GM19239 (cell line): ENCODE measurements at regions not wholly inside any gene's neighbourhood (a gene's known extent, or its start where the extent isn't known, plus 50 kb on each side); places are given as distances from the start of the nearest gene placed in this dataset.
"Not testable (repeated sequence)": the region's sequence is repeated elsewhere in the genome, so short reads cannot be mapped to it uniquely, and the experiment has no call there.

Experiments used
- DNase-seq: peaks from one replicate; pipeline ENCODE4 v3.0.0; 2011; ENCODE audit warnings: low spot score; ENCODE audit not compliant: insufficient read length
- FAIRE-seq: peaks from 2 replicates; lab custom pipeline; 2011; peaks lifted over from hg19 to GRCh38; lab: Jason Lieb, UNC

DNA sequence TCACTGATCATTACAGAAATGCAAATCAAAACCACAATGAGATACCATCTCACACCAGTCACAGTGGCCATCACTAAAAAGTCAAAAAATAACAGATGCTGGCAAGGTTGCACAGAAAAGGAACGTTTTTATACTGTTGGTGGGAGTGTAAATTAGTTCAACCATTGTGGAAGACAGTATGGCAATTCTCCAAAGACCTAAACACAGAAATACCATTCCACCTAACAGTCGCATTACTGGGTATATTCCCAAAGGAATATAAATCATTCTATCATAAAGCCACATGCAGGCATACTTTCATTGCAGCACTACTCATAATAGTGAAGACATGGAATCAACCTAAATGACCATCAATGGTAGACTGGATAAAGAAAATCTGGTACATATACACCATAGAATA, 83.2 kb upstream of the ARID5B start:
- not testable (repeated sequence) for DNase-seq, FAIRE-seq

DNA sequence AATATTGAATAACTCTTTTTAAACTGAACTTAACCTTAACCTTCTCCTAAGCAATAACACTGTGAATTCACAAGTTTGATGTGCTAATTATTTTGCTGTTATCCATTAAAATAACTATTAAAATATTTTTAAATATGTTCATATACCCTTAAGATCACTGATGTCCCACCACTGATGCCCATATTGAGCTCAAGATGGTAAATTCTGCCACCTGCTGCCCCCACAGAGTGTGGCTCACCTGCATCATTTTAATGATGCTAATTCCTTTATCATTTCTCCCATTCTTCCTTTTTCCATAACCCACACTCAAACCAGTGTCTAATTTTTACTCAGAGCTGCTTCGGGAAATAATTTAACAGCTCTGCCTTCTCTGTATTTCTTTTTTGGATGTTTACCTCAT, 82.3 kb upstream of the ARID5B start:
- DNase-seq (no peak), FAIRE-seq (no peak)

DNA sequence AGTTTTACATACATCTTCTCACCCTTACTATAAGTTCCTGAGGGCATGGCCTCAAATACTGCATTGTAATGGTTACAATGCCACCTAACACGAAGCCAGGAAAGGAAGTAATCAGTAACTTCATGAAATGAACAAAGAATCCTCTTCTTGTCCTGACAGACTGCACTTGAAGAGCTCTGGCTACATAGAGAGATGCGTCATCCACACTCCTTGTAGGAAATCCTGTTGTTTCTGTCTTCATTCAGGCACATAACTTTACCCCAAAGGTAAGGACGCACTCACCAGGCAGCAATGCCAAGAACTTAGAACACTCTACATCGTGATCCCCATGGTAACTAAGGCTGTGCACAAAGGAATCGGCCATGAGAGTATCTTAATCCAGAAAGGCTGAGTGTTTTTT, 80.3 kb upstream of the ARID5B start:
- DNase-seq, result no peak

DNA sequence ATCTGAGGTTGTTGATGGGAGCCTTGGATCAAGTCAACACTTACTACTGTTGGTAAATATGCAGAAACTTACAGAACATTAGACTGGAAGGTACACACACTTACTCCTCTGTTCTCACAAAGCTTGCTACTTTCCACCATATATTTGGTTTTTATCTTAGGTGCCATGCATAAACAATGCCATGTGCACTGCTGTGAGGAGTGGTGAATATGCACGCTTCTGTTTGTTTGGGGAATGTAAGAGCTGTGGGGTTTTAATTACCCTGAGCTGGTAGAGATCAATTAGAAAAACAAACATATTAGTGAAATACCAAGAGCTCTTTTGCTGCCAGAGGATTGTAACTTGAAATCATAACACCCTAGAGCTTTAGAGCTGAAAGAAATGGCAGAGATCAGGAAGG, 79.8 kb upstream of the ARID5B start:
- no peak for FAIRE-seq
- DNase-seq, result no peak

More for the DNA sequence above, 80.3 kb upstream of the ARID5B start:
- no peak for FAIRE-seq

DNA sequence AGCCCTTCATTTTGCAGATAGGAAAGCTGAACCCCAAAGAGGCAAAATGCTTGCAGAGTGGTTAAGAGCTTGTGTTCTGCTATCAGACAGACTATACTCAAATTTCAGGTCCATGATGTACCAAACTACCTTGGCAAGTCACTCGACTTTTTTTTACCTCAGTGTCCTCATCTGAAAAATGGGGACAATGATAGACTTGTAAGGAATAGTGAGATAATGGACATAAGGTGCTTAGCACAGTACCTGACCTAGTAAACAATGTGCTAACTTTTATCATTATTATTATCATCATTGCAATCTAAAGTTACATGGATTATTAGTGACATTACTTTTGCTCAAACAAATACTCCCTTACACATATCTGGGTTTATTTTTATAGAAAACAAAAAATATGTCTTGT, 79.4 kb upstream of the ARID5B start:
- FAIRE-seq (no peak), DNase-seq (no peak)

DNA sequence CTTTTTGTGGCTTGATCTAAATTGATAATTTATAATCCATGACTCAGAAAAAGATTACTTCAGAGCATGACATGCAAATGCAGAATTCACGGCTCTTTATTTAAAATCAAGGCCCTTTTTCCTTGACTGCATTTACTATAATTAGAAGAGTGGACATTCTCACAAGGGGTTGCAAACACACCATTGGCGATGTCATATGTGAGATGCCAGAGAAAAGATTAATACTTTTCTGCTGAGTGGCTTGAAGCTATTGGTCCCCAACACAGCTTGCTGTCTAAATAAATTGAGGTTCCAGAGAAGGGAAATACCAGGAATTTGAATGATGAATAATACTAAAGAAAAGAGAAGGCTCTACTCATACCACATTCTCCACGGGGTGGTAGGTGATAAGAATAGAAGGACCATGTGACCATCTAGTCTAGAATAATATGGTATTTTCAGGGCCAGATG, 78.7 kb upstream of the ARID5B start:
- DNase-seq (no peak), FAIRE-seq (no peak)

DNA sequence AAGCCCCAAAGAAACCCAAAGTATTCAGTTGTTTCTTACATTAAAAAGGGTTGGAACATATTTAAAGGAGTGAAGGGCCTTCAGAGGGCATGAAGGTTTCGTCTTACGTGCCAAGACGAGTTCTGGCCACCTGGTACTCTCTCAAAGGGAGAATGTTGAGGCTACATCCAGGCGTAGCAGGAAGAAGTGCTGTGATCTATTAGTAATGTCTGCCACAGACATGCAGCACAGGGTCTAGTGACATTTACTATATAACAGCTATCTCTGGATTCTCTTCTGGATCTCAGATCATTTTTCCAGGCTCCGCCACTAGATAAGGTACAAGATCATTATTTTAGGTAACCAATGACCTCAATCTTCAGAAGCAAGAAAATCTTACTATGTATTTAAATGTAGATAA, 76.5 kb upstream of the ARID5B start:
- DNase-seq, result no peak
- no peak for FAIRE-seq

DNA sequence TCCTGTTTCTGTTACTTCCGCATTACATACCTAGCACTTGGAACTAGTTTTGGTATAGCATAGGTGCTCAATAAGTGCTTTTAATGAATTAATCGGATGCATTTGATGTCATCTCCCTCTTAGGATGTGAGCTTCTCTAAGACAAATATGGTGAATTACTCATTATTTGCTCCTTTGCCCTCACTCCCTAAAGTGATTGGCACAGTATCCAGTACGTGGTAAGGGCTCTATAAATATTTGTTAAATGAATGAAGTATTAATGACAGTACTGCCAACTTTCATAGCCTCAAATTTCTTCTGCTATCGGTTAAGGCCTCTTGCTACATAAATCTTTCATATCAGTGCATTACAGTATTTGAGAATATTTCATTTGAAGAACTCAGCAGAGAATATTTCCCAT, 75.9 kb upstream of the ARID5B start:
- no peak for FAIRE-seq
- no peak for DNase-seq

DNA sequence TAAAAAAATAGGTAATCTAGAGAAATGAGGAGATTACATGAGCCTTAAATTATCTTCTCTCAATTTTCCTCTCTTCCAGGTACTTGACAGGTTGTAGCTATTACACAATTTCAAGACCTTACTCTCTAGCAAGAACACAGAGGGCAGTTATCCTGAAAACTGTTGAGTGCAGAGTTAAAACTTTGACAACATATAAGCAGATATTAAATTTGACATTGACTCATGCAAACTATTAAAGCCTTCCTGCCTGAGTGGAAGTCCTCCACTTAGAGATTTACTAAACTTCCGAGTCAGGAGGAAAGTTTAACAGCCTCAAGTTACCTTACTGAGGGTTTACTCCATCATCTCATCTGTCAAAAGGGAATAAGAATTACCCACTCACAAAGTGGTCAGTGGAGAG, 73.5 kb upstream of the ARID5B start:
- FAIRE-seq (no peak), DNase-seq (no peak)

DNA sequence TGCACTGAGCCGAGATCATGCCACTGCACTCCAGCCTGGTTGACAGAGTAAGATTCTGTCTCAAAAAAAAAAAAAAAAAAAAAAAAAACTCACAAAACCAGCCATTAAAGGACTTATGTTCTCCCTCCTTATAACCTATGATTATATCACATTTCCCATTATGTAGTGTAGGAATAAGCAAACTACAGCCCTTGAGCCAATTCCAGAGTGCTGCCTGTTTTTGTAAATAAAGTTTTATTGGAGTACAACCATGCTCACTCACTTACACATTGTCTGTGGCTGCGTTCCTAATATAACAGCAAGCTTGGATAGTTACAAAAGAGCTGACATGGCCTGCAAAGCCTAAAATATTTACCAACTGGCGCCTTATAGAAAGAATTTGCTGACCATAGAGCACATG, 72.7 kb upstream of the ARID5B start:
- FAIRE-seq (no peak), DNase-seq (no peak)

DNA sequence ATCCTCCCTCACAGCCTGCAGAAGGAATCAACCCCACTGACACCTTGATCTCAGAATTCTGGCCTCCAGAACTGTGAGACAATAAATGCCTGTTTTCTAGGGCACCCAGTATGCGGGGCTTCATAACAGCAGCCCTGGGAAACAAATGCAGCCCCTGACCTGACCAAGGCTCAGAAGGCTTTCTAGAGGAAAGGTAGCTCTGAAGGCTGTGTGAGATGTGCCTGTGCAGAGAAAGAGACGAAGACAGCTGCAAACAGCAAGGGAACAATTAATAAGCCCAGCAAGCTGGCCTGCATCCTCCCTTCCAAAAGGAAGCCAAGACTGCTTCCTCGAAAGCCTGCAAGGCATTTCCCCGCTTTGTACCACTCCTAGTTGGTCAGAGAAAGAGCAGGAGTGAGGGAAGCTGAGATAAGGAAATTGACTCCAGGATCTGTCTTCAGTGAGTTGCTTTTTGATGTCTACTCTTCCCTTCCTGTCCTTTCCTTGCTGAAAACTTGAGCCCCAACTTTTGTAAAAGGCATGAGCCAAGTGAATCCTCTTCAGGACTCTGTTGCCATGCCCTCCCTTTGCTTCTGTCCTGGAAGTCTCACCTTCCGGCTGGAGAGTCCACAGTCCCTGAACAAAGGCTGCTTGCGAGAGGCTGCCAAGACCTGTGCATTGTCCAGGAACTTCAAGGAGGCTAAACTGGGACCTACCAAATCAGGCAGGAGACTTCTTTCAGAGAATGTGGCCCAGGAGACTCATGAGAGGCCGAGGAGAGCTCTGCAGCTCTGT, 71.2 kb upstream of the ARID5B start:
- DNase-seq (no peak), FAIRE-seq (no peak)

DNA sequence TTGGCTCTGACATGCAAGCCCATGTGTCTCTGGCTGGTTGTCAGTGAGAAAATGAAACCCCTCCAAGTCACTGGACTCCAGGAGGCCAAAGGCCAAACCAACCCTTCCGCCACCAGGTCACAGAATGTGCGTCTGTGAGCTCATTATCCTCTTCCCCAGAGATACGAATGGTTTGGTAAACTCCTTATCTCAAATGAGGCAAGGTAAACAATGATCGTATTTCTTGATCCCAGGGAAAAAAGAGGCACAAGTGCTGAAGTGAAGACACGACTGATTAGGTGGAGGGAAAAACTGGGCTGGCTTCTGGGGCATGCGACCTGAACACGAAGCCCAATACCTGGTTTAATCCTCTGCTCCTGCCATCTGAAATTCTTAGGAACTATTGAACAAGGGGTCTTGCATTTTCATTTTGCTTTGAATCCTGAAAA, 70.6 kb upstream of the ARID5B start:
- FAIRE-seq (peak; percentile 31), DNase-seq (no peak)

DNA sequence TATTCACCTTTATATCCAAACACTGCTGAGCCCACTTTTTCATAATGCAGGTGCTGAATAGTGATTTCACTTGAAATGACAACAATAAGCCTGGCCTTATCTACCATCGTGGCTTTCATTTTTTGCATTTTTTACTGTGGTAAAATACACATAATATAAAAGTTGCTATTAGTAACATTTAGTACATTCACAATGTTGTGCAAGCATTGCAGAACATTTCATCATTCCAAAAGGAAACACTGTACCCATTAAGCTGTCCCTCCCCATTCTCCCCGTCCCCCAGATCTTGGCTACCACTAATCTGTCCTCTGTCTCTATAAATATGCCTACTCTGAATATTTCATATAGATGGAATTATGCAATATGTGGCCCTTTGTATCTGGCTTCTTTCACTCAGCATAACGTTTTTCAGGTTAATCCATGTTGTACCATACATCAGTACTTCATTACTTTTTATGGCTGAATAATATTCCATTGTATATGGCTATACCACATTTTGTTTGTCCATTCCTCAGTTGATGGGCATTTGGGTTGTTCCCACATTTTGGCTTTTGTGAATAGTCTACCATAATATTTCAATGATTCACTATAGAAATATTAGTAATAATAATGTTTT, 68.5 kb upstream of the ARID5B start:
- no peak for FAIRE-seq
- DNase-seq, result no peak

DNA sequence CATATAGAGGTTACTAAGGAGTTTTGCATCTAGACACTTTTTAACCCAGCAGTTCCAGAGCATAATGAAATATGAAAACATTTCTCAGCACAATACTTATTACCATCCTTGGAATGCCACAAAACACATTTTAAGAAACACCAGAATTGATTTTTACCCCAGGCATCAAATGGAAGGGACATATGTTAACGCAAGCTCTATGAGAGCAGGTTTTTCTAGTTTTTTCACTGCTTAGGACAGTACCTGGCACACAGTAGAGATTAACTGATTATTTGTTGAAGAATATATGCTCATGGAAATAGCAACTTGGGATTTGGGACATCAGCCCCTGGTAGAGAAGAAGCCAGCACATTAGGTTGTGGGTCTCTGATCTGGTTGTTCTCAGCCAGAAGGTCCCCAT, 67.0 kb upstream of the ARID5B start:
- FAIRE-seq (no peak), DNase-seq (no peak)

DNA sequence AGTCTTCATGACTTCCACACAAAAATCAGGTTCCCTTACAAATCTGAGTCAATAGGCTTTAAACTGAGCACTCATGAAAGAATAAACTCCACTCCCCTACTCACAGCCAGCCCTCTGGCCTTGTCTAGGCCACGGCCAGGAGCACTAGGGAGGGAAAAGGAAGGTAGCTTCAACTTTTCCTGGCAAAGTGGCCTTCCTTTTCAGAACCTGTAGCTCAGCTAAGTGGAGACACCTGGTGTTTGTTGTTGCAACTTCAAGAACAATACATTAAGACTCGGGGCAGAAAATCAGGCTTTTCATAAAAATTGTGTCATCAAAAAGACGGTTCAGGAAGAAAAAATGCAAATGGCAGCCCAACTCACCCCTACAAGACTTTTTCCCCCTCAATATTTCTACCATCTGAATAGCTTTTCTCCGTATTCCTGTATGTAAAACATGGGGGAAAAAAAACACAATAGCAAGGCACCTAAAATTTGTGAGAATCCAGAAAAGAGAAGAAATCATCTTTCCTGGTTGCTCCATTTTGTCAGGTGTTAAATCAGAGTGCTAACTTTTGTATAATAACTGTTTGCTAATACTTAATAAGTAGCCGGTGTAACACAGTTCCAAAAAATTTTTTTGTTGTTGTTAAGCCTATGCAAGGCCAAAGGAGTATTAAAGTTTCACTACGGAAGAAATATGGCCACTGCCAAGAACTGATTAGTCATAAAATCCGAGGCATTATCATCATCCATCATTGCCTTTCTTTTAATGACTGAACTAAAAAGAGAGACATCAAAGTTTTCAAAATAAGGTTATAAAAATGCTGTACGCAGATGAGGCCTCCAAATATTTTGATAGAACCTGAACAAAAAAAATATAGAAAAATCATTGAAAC, 66.2 kb upstream of the ARID5B start:
- peak; percentile 7 for DNase-seq
- peak; percentile 93 for FAIRE-seq

DNA sequence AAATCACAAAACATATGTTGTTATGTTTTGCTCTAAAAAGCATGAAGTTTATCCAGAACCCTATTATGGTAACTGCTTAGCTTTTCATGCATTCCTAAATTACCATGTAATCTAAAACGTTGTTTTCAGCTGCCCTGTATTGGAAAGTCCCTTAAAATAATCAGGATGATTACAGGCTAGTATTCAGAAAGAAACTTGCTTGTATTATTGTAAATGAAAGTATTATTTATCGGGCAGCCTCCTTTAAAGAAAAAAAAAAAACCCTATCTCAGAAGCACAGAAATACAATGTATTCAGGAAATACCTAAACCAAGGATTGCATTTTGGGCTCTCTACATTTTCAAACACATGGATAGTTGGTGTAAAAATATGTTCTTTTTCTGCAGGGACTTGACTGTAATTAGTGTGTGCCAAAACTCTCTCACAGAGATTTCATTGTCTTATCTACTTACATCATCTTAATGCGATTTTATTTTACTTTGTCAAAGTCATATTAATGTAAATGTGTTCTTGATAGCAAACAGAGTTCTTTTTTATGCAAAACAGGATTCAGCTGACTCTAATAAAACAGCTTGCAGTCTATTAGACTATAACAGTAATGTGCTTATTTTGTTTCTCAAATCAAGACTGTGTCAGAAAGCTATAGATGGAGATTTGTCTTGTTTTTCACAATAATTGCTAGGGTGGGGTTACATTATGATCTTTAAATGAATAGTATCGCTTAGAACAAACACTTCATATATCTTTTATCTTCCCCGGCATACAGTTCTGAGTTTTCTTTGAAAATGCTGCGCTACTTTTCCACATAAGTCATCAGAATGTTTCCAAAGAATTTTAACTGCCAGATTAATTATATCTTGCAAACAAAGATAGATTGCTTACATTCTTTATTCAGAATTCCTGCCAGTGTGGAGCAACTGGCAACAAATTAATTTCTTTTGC, 65.3 kb upstream of the ARID5B start:
- FAIRE-seq (no peak), DNase-seq (no peak)

DNA sequence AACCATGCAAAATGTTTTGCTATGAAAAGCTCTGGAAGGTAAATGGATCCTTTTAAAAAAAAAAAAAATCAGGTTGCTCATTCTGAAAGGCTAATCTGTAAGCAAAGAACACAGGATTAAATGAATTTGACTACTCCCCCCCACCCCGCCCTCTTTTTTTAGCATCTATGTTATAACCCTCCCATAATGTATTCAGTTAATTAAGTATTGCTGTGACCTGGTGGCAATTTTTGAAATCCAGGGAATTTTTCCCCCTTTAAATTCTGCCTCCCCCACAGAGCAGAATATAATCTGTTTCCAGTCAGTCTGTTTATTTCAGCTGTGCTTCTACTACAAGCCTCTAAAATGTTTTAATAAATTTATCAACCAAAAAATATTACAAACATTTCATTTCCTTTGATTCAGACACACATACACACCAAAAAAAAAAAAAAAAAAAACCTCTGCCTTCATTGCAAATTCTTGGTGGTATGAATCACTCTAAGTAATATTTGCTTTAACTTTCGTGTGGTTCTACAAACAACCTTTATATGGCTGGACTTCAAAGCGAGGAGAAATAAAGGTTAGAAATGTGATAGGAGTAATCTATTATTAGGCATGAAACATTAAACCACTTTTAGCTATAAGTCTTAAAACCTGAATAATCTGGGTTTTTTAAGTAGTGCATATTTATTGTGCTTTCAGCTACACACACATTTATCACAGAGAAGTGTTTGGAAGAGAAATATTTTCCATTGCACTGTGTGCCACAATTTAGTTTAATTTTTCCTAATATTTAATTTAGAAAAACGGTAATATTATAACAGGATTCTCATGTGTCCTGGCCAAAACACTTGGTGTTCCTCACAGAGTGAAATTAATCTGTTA, 64.4 kb upstream of the ARID5B start:
- DNase-seq, result no peak
- no peak for FAIRE-seq

DNA sequence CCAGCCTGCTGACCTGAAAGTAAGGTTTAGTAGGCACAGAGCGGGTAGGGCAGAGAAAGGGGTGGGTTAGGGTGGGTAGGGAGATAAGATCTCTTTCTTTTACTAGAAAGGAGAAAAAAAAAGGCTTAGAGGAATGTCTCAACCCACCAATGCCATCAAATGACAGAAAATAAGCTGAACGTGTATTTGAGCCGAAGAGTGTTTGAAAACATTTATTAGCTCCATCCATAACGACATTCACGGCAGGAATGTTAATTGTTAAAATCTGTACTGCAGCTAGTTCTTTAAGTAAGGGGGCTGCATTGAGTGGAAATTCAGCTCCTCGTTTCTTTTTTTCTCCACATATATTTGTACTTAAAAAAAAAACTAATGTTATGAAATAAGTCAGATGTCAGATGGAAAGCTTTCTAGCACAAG, 63.7 kb upstream of the ARID5B start:
- no peak for DNase-seq
- FAIRE-seq, result no peak

DNA sequence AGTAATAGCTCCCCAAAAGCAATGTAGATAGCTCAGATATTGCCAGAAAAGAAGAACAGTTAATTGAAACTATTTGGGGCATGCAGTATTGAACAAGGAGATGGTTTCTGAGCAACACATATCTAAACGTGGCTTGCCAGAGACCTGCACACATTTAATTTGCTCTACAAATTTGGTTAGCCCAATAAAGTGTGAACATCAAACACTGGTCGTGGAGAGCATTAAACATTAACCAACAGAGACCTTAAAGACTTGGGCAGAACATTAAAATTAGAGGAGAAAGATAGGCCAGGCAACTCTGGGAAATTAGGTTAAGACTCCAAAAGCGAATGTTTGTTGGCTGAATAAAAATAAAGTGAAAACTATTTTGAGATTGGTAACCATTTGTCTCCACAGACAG, 61.6 kb upstream of the ARID5B start:
- FAIRE-seq (no peak), DNase-seq (no peak)
